Left colon (tissue), 2 donors: ENCODE measurements at regions not wholly inside any gene's neighbourhood (a gene's known extent, or its start where the extent isn't known, plus 50 kb on each side); places are given as distances from the start of the nearest gene placed in this dataset.

ENCODE experiments used
- ATAC-seq: fragments of 200-7000 bp; cut with Tn5 transposase; one replicate; pipeline ENCODE4 v1.9.1; 2020; ENCODE audit warnings: mild to moderate bottlenecking, moderate library complexity
- DNase-seq, 2 donors: peaks; one replicate each; pipeline ENCODE4 v3.0.0-alpha.2; 2020
- intact Hi-C, 2 donors: fragments of 100-400 bp; cut with DNase I in 1 of 2; cut with micrococcal nuclease in 1 of 2; formaldehyde crosslinking; loops; one replicate each; pipeline versions ENCODE4 v1.11.2 to v1.14.0; 2022; cut with DNase I, micrococcal nuclease
- donor health status: DM: no; HTN: no; CAD: no.
- donor health status: DM: yes; HTN: yes; CAD: no.

- intact Hi-C loops, result no loop called here
- peak; percentile 31 to 46 for DNase-seq
- ATAC-seq, result peak; percentile 61
Measured at GRCh38 chr13:105139380-105140285, 1395.8 kb downstream of the EFNB2 start.

DNA sequence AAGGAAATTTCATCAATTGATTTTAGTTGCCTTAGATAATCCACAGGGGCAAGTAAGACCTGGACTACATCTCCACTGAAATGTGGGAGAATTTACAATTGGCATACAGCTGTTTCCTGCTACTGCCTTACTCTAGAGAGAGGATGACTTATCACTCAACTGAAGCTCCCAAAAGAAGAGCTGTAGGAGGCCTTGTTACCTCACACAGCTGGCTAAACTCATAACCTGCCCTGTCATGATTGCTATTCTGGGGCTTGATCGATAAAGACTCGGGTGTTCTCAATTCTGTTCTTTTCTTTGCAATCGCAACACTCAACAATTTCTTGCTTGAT, 1396.4 kb downstream of the EFNB2 start:
- ATAC-seq (no peak), DNase-seq (no peak)
- intact Hi-C loops, result no loop called here

GRCh38 chr13:105135852-105136615, 1399.4 kb downstream of the EFNB2 start:
- DNase-seq, result no peak
- no peak for ATAC-seq
- intact Hi-C loops, result no loop called here

DNA sequence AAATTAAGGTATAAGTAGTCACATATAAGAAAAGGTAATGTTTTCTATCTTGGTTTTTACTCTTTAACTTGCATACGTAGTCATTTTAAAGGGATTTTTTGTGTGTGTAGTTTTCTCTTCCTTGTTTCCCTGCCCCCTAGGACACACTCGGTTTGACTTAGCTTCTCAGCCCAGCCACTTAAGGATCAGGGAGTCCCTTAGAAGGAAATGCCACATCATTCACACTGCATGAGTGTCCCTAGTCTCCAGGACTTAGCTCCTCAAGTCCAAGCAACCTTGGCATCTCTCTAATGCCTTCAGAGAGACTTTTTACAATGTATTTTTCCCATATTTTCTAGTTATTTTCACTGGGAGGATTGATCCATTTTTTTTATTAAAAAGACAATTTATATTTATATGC, 1407.7 kb downstream of the EFNB2 start:
- DNase-seq, result no peak
- intact Hi-C loops, result no loop called here
- no peak for ATAC-seq

- intact Hi-C loops, result no loop called here
Measured at GRCh38 chr13:105121221-105121620, 1414.2 kb downstream of the EFNB2 start.

DNA sequence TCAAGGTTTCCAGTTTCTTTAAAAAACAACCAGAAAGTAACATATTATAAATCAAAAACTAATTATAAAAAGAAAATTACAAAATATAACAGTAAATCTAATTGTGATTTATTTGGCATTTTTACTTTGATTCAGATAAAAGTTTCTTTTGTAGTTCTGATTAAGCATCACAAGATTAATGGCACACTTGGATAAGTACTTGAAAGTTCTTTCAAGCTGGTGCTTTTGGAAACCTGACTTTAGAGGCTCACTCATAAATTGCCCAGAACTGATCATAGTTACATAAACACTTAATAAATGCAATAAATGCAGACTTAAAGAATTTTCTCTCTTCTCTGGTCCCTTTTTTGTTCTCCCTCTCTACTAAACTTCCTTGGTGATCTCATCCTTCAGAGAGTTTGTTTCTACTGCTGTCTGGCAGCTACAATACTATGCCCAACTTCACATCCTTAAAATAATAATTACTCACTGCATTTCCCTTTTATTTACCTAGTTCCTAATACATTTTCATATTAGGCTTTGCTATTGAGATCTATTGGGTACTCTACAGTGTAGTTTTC, 1417.0 kb downstream of the EFNB2 start:
- intact Hi-C loops, result no loop called here
- ATAC-seq (no peak), DNase-seq (no peak)

More at GRCh38 chr13:105121221-105121620, 1414.2 kb downstream of the EFNB2 start:
- peak; percentile 84 for ATAC-seq
- DNase-seq, result peak in 1 of 2 donors; percentile 13

DNA sequence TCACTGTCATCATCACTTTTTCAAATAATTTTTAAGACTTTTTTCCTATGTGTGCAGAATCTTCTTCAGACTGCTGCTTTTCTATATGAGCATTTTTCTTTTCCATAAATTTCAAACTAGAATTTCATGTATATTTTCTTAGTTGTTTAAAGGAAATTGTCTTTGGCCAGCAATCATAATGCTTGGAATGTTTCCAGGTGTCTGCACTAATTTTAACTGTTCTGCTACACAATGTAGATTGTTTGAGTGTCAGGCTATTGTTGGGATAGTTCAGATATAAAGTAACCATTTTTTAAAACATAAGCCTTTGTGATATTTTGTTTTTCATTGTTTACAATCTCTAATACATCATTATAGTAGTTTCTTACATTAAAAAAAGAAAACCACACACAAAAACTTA, 1418.5 kb downstream of the EFNB2 start:
- ATAC-seq (no peak), DNase-seq (no peak)
- intact Hi-C loops, result no loop called here

DNA sequence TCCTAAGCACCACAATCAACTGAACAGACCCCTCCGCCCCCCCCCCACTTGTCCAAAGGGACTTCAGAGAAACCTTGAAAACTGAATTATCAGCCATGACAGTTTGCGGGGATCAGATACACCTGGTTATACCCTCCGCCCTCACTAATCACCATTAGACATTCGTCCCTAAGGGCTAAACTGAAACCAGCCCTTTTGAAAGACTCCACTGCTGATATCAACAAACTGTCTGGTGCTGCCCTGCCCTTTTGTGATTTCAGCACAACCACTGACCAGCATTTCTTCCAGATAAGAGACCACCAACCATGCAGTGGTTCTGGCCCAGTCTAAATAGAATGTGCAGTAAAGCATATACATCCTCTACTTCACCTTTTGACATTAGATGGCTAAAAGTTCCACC, 1422.9 kb downstream of the EFNB2 start:
- intact Hi-C loops, result no loop called here
- no peak for ATAC-seq
- DNase-seq, result no peak

DNA sequence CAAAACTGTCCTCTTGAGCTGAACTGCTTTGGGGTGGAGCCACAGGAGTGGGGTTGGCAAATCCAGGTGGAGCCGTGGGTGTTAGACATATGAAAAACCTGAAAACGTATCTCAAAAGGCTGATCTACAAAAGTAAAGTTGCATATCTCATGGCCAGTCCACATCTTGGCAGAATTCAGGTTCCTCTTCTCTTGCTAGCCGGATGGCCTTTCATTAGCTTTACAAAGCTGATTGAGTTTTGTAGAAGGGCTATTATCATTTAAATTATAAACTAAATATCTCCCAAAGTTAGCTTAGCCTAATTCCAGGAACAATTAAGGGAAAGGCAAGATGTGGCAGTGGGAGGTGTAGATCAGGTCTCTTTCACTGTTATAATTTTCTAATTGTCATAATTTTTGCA, 1427.7 kb downstream of the EFNB2 start:
- intact Hi-C loops, result no loop called here
- DNase-seq (no peak), ATAC-seq (no peak)

- no peak for DNase-seq
- intact Hi-C loops, result no loop called here
- ATAC-seq, result no peak
Measured at GRCh38 chr13:105105471-105105870, 1430.0 kb downstream of the EFNB2 start.

DNA sequence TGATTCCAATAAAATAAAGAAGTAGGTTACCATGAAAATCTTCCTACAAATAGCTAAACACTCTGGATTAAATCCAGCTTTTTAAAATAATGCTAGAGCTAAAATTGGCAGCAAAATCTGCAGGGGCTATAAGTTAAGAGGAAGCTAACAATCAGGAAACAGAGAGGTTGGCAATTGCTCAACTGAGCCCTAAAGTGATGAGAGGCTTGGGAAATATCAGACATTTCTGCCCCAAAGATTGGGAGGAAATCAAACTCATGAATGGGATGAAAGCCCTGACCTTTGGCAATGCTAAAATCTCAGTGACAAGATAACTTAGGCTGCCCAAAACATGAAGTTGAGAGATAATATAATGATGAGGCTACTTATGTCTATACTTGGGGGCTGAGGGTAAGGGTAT, 1437.9 kb downstream of the EFNB2 start:
- DNase-seq (no peak), ATAC-seq (no peak)
- intact Hi-C loops, result no loop called here

- intact Hi-C loops, result no loop called here
- ATAC-seq, result no peak
- DNase-seq, result no peak
Measured at GRCh38 chr13:105089858-105090643, 1445.4 kb downstream of the EFNB2 start.

DNA sequence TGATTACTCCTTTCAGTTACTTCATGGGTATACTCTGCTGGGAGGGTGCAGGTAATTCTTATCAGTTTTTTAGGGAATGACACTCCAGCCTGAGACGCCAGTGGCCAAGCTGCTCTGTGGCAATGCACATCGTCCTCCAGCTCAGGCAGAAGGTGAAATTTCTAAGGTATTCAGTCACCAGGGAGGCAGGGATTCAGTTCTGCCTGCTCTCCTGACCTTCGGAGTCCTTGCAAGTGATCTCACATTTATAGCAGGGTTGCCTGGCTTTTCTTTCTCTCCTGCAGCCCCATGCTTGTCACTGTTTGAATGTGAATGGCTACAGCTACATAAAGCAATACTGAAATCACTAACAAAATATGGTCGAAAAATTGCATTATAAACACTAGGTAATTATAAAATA, 1447.5 kb downstream of the EFNB2 start:
- intact Hi-C loops, result no loop called here
- DNase-seq (no peak), ATAC-seq (no peak)

GRCh38 chr13:105084931-105085330, 1450.5 kb downstream of the EFNB2 start:
- ATAC-seq (no peak), DNase-seq (no peak)
- intact Hi-C loops, result no loop called here

DNA sequence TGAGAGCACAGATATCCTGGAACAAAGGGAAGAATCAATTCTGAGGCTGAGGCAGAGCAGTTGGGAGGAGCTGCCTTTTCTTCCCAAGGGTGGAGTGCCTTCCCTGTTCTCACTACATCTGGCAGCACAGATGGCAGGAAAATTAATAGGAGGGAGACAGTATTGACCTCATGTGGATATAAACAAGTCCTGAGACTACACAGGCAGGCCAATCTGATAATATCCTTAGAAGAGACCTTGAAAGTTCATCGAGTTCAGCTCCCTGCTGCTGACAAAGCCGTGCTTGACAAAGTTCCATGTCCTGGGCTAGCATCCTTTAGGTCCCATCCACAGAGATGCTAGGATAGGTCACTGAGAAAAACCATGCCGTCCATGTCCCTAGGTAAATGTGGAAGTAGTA, 1451.5 kb downstream of the EFNB2 start:
- DNase-seq (no peak), ATAC-seq (no peak)
- intact Hi-C loops, result no loop called here

DNA sequence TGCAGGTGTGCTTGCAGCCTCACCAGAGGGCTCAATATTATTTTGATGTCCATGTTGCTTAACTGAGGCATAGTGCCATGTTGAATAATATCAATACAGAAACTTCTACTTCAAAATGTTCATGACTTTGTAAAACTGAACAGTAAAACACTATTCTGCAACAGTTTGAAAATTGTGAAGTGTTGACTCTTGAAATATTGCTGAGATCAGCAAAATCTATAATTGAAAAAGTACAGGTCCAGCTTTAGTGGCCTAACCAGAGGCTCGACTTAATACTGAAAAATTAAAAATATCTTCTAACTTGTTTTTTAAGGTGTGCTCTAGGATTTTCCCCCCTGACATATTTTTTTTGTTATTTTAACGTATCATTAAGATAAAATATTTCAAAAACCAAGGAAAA, 1460.7 kb downstream of the EFNB2 start:
- no peak for DNase-seq
- no peak for ATAC-seq
- intact Hi-C loops, result no loop called here

DNA sequence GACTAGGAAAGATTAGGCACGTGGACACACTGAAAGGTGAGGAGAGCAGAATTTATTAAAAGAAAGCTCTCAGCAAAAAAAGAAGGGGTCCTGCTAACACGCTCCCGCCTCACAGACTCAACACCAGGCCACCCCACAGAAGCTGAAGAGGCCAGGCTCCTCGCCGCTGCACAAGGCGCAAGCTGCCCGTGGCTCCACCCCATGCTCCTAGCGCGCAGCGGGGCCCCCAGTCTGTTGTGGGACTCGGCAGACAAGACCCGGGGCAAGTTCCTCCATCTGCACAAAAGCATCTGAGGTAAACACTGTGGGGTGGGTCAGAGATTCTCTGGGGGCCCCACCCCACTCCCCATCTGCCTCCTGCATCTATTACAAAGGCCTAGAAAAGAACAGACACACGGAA, 1462.4 kb downstream of the EFNB2 start:
- DNase-seq (no peak), ATAC-seq (no peak)
- intact Hi-C loops, result no loop called here

DNA sequence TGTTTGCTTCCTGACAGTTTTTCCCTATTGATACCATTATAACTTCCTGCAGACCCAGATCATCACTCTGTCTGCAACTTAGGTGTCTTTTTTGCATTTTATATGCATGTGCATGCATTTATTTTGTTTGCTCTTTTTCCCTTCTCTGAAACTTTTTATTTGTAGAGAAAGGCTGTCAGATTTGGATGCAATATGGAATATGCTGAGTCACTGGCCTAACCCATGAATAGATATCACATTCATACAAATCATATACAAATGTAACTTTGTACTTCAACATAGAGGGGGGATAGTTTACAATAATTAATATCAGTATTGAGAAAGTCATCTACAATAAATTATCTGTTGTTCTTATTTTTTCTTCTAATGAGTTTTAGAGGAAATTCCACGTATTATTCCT, 1465.0 kb downstream of the EFNB2 start:
- DNase-seq (no peak), ATAC-seq (no peak)
- intact Hi-C loops, result no loop called here

- ATAC-seq, result no peak
Measured at GRCh38 chr13:105069106-105069505, 1466.4 kb downstream of the EFNB2 start.

More at GRCh38 chr13:105069106-105069505, 1466.4 kb downstream of the EFNB2 start:
- intact Hi-C loops, result no loop called here
- DNase-seq, result no peak
